ENCODE measurements at regions not wholly inside any gene's neighbourhood (a gene's known extent, or its start where the extent isn't known, plus 50 kb on each side); places are given as distances from the start of the nearest gene placed in this dataset.
A peak's percentile ranks its signal among the peaks of the same experiment; 100 is the strongest.

GRCh38 chr5:165627548-165628170 is 2122.2 kb downstream of the MAT2B start (continued):
- TF ChIP-seq ZNF496 (CRISPR knock-in tag; IDR thresholded peaks at IDR 0.05; ENCODE audit: insufficient replicate concordance) (no peak), ZNF616 (CRISPR knock-in tag; IDR thresholded peaks at IDR 0.05; ENCODE audit: low read depth) (no peak), SCMH1 (CRISPR knock-in tag; IDR thresholded peaks at IDR 0.05; ENCODE audit: borderline replicate concordance) (no peak), HHEX (CRISPR knock-in tag; IDR thresholded peaks at IDR 0.05) (peak; percentile 87), ARNTL (CRISPR knock-in tag; IDR thresholded peaks at IDR 0.05) (no peak), TCF7 (IDR thresholded peaks at IDR 0.05; ENCODE audit: low read depth) (peak; percentile 82), ZNF557 (CRISPR knock-in tag; IDR thresholded peaks at IDR 0.05) (no peak), THAP11 (CRISPR knock-in tag; IDR thresholded peaks at IDR 0.05) (peak; percentile 54), ZNF264 (CRISPR knock-in tag; IDR thresholded peaks at IDR 0.05) (no peak), ZNF775 (CRISPR knock-in tag; IDR thresholded peaks at IDR 0.05; ENCODE audit: borderline replicate concordance) (no peak), ZBTB20 (CRISPR knock-in tag; IDR thresholded peaks at IDR 0.05; ENCODE audit: borderline replicate concordance, low read depth) (peak; percentile 75; the same call in 1 of the 2 replicates), TCF7L2 (IDR thresholded peaks at IDR 0.05; ENCODE audit: low read depth, low read length) (no peak), NONO (IDR thresholded peaks at IDR 0.05) (no peak), NONO (CRISPR knock-in tag; conservative IDR thresholded peaks at IDR 0.05) (no peak), TEAD3 (CRISPR knock-in tag; optimal IDR thresholded peaks at IDR 0.05; ENCODE audit: borderline replicate concordance) (peak; percentile 98), FUBP1 (CRISPR knock-in tag; IDR thresholded peaks at IDR 0.05; ENCODE audit: borderline replicate concordance) (no peak), SYNCRIP (IDR thresholded peaks at IDR 0.05; ENCODE audit: insufficient read depth, low read depth, low read length) (no peak), DNMT1 (CRISPR knock-in tag; IDR thresholded peaks at IDR 0.05) (no peak), PCBP1 (IDR thresholded peaks at IDR 0.05; ENCODE audit: borderline replicate concordance, low read depth, low read length) (no peak), DMAP1 (CRISPR knock-in tag; IDR thresholded peaks at IDR 0.05) (no peak), ZNF841 (CRISPR knock-in tag; IDR thresholded peaks at IDR 0.05; ENCODE audit: borderline replicate concordance) (no peak), AGO2 (optimal IDR thresholded peaks at IDR 0.05; ENCODE audit: low read depth, low read length) (no peak), ZBTB49 (CRISPR knock-in tag; IDR thresholded peaks at IDR 0.05; ENCODE audit: borderline replicate concordance) (no peak), BCL6 (CRISPR knock-in tag; IDR thresholded peaks at IDR 0.05) (peak; percentile 93), TGIF2 (CRISPR knock-in tag; IDR thresholded peaks at IDR 0.05) (no peak), RARA (CRISPR knock-in tag; IDR thresholded peaks at IDR 0.05) (peak; percentile 91), ZNF331 (CRISPR knock-in tag; IDR thresholded peaks at IDR 0.05) (peak; percentile 35; the same call in 1 of the 2 replicates), MED8 (CRISPR knock-in tag; IDR thresholded peaks at IDR 0.05; ENCODE audit: insufficient replicate concordance) (no peak), ZNF329 (CRISPR knock-in tag; IDR thresholded peaks at IDR 0.05; ENCODE audit: low read depth) (no peak), FOSL1 (CRISPR knock-in tag; IDR thresholded peaks at IDR 0.05; ENCODE audit: borderline replicate concordance) (no peak)
